ENCODE measurements at regions not wholly inside any gene's neighbourhood (a gene's known extent, or its start where the extent isn't known, plus 50 kb on each side); places are given as distances from the start of the nearest gene placed in this dataset.

GRCh38 chr4:129422277-129422676 lies 326.3 kb downstream of the C4orf33 start:
- Histone ChIP-seq H3K4me1 (ENCODE audit: control insufficient read depth in 1 of 2, insufficient read depth in 2 of 2, low read length in 2 of 2) (no peaks in the 10 kb centered on the region), H3K27ac (ENCODE audit: low read length) (no peak overlapping the region), H3K36me3 (ENCODE audit: control insufficient read depth in 1 of 2, insufficient read depth in 2 of 2, low read length in 2 of 2) (no peaks in the 10 kb centered on the region), H3K27me3 (ENCODE audit: low read depth, low read length) (no peaks in the 10 kb centered on the region), H3K9me3 (ENCODE audit: control insufficient read depth in 1 of 2, low read length in 2 of 2) (no peaks in the 10 kb centered on the region), H3K4me3 (ENCODE audit: low read depth in 1 of 2, low read length in 2 of 2) (no peak overlapping the region)

- H3K27ac ChIP-seq (ENCODE audit: low read length): no peak overlapping the region
- H3K27me3 ChIP-seq (ENCODE audit: low read depth, low read length): no peaks in the 10 kb centered on the region
- H3K36me3 ChIP-seq (ENCODE audit: control insufficient read depth in 1 of 2, insufficient read depth in 2 of 2, low read length in 2 of 2): no peaks in the 10 kb centered on the region
- H3K4me3 ChIP-seq (ENCODE audit: low read depth in 1 of 2, low read length in 2 of 2): no peak overlapping the region
- no peaks in the 10 kb centered on the region for H3K4me1 ChIP-seq (ENCODE audit: control insufficient read depth in 1 of 2, insufficient read depth in 2 of 2, low read length in 2 of 2)
- no peaks in the 10 kb centered on the region for H3K9me3 ChIP-seq (ENCODE audit: control insufficient read depth in 1 of 2, low read length in 2 of 2)
Observed at GRCh38 chr4:129428454-129428853, 332.5 kb downstream of the C4orf33 start.

- no peaks in the 10 kb centered on the region for H3K27me3 ChIP-seq (ENCODE audit: low read depth, low read length)
- H3K4me1 ChIP-seq (ENCODE audit: control insufficient read depth in 1 of 2, insufficient read depth in 2 of 2, low read length in 2 of 2): no peaks in the 10 kb centered on the region
- no peaks in the 10 kb centered on the region for H3K36me3 ChIP-seq (ENCODE audit: control insufficient read depth in 1 of 2, insufficient read depth in 2 of 2, low read length in 2 of 2)
Observed at GRCh38 chr4:129429581-129430320, 333.8 kb downstream of the C4orf33 start.

GRCh38 chr4:129437347-129437746 lies 341.4 kb downstream of the C4orf33 start:
- Histone ChIP-seq H3K4me1 (ENCODE audit: control insufficient read depth in 1 of 2, insufficient read depth in 2 of 2, low read length in 2 of 2) (no peaks in the 10 kb centered on the region), H3K9me3 (ENCODE audit: control insufficient read depth in 1 of 2, low read length in 2 of 2) (no peaks in the 10 kb centered on the region), H3K36me3 (ENCODE audit: control insufficient read depth in 1 of 2, insufficient read depth in 2 of 2, low read length in 2 of 2) (no peaks in the 10 kb centered on the region)

More at GRCh38 chr4:129429581-129430320, 333.8 kb downstream of the C4orf33 start:
- no peak overlapping the region for H3K4me3 ChIP-seq (ENCODE audit: low read depth in 1 of 2, low read length in 2 of 2)
- H3K9me3 ChIP-seq (ENCODE audit: control insufficient read depth in 1 of 2, low read length in 2 of 2): no peaks in the 10 kb centered on the region
- no peak overlapping the region for H3K27ac ChIP-seq (ENCODE audit: low read length)

GRCh38 chr4:129438456-129438981 lies 342.6 kb downstream of the C4orf33 start:
- H3K36me3 ChIP-seq (ENCODE audit: control insufficient read depth in 1 of 2, insufficient read depth in 2 of 2, low read length in 2 of 2): no peaks in the 10 kb centered on the region
- H3K27ac ChIP-seq (ENCODE audit: low read length): no peak overlapping the region
- H3K9me3 ChIP-seq (ENCODE audit: control insufficient read depth in 1 of 2, low read length in 2 of 2): no peaks in the 10 kb centered on the region
- no peaks in the 10 kb centered on the region for H3K27me3 ChIP-seq (ENCODE audit: low read depth, low read length)
- no peak overlapping the region for H3K4me3 ChIP-seq (ENCODE audit: low read depth in 1 of 2, low read length in 2 of 2)
- H3K4me1 ChIP-seq (ENCODE audit: control insufficient read depth in 1 of 2, insufficient read depth in 2 of 2, low read length in 2 of 2): no peaks in the 10 kb centered on the region

More at GRCh38 chr4:129437347-129437746, 341.4 kb downstream of the C4orf33 start:
- no peak overlapping the region for H3K27ac ChIP-seq (ENCODE audit: low read length)
- H3K27me3 ChIP-seq (ENCODE audit: low read depth, low read length): no peaks in the 10 kb centered on the region
- no peak overlapping the region for H3K4me3 ChIP-seq (ENCODE audit: low read depth in 1 of 2, low read length in 2 of 2)

- H3K36me3 ChIP-seq (ENCODE audit: control insufficient read depth in 1 of 2, insufficient read depth in 2 of 2, low read length in 2 of 2): no peaks in the 10 kb centered on the region
- H3K27me3 ChIP-seq (ENCODE audit: low read depth, low read length): no peaks in the 10 kb centered on the region
- no peaks in the 10 kb centered on the region for H3K9me3 ChIP-seq (ENCODE audit: control insufficient read depth in 1 of 2, low read length in 2 of 2)
- H3K4me3 ChIP-seq (ENCODE audit: low read depth in 1 of 2, low read length in 2 of 2): no peak overlapping the region
- H3K27ac ChIP-seq (ENCODE audit: low read length): no peak overlapping the region
- H3K4me1 ChIP-seq (ENCODE audit: control insufficient read depth in 1 of 2, insufficient read depth in 2 of 2, low read length in 2 of 2): no peaks in the 10 kb centered on the region
Observed at GRCh38 chr4:129446074-129446473, 350.1 kb downstream of the C4orf33 start.

- Histone ChIP-seq H3K27ac (ENCODE audit: low read length) (no peak overlapping the region), H3K9me3 (ENCODE audit: control insufficient read depth in 1 of 2, low read length in 2 of 2) (no peaks in the 10 kb centered on the region), H3K4me3 (ENCODE audit: low read depth in 1 of 2, low read length in 2 of 2) (no peak overlapping the region), H3K27me3 (ENCODE audit: low read depth, low read length) (no peaks in the 10 kb centered on the region), H3K36me3 (ENCODE audit: control insufficient read depth in 1 of 2, insufficient read depth in 2 of 2, low read length in 2 of 2) (no peaks in the 10 kb centered on the region), H3K4me1 (ENCODE audit: control insufficient read depth in 1 of 2, insufficient read depth in 2 of 2, low read length in 2 of 2) (no peaks in the 10 kb centered on the region)
Observed at GRCh38 chr4:129453524-129454200, 357.7 kb downstream of the C4orf33 start.

GRCh38 chr4:129455482-129455881 lies 359.5 kb downstream of the C4orf33 start:
- Histone ChIP-seq H3K27ac (ENCODE audit: low read length) (no peak overlapping the region), H3K4me3 (ENCODE audit: low read depth in 1 of 2, low read length in 2 of 2) (no peak overlapping the region), H3K9me3 (ENCODE audit: control insufficient read depth in 1 of 2, low read length in 2 of 2) (no peaks in the 10 kb centered on the region), H3K27me3 (ENCODE audit: low read depth, low read length) (no peaks in the 10 kb centered on the region), H3K4me1 (ENCODE audit: control insufficient read depth in 1 of 2, insufficient read depth in 2 of 2, low read length in 2 of 2) (no peaks in the 10 kb centered on the region), H3K36me3 (ENCODE audit: control insufficient read depth in 1 of 2, insufficient read depth in 2 of 2, low read length in 2 of 2) (no peaks in the 10 kb centered on the region)

- Histone ChIP-seq H3K4me1 (ENCODE audit: control insufficient read depth in 1 of 2, insufficient read depth in 2 of 2, low read length in 2 of 2) (no peaks in the 10 kb centered on the region), H3K27me3 (ENCODE audit: low read depth, low read length) (no peaks in the 10 kb centered on the region), H3K36me3 (ENCODE audit: control insufficient read depth in 1 of 2, insufficient read depth in 2 of 2, low read length in 2 of 2) (no peaks in the 10 kb centered on the region), H3K9me3 (ENCODE audit: control insufficient read depth in 1 of 2, low read length in 2 of 2) (no peaks in the 10 kb centered on the region), H3K27ac (ENCODE audit: low read length) (no peak overlapping the region), H3K4me3 (ENCODE audit: low read depth in 1 of 2, low read length in 2 of 2) (no peak overlapping the region)
Observed at GRCh38 chr4:129468624-129469023, 372.7 kb downstream of the C4orf33 start.

- H3K36me3 ChIP-seq (ENCODE audit: control insufficient read depth in 1 of 2, insufficient read depth in 2 of 2, low read length in 2 of 2): no peaks in the 10 kb centered on the region
- H3K4me1 ChIP-seq (ENCODE audit: control insufficient read depth in 1 of 2, insufficient read depth in 2 of 2, low read length in 2 of 2): no peaks in the 10 kb centered on the region
- H3K4me3 ChIP-seq (ENCODE audit: low read depth in 1 of 2, low read length in 2 of 2): no peak overlapping the region
- H3K27me3 ChIP-seq (ENCODE audit: low read depth, low read length): no peaks in the 10 kb centered on the region
- peaks cover 0 to 8% of the 10 kb centered on the region in 2 donors for H3K9me3 ChIP-seq (ENCODE audit: control insufficient read depth in 1 of 2, low read length in 2 of 2)
- H3K27ac ChIP-seq (ENCODE audit: low read length): no peak overlapping the region
Observed at GRCh38 chr4:129474698-129475097, 378.7 kb downstream of the C4orf33 start.

GRCh38 chr4:129481107-129481506 lies 385.2 kb downstream of the C4orf33 start:
- H3K27me3 ChIP-seq (ENCODE audit: low read depth, low read length): no peaks in the 10 kb centered on the region

More at GRCh38 chr4:129481107-129481506, 385.2 kb downstream of the C4orf33 start:
- Histone ChIP-seq H3K4me3 (ENCODE audit: low read depth in 1 of 2, low read length in 2 of 2) (no peak overlapping the region), H3K27ac (ENCODE audit: low read length) (no peak overlapping the region), H3K4me1 (ENCODE audit: control insufficient read depth in 1 of 2, insufficient read depth in 2 of 2, low read length in 2 of 2) (no peaks in the 10 kb centered on the region), H3K36me3 (ENCODE audit: control insufficient read depth in 1 of 2, insufficient read depth in 2 of 2, low read length in 2 of 2) (no peaks in the 10 kb centered on the region), H3K9me3 (ENCODE audit: control insufficient read depth in 1 of 2, low read length in 2 of 2) (no peaks in the 10 kb centered on the region)
